Stimulated activated naive CD8-positive, alpha-beta T cell treated with anti-CD3 and anti-CD28 coated beads, Interleukin-15, amount 100 ng/mL, for 72 hours (primary cell): ENCODE measurements at regions not wholly inside any gene's neighbourhood (a gene's known extent, or its start where the extent isn't known, plus 50 kb on each side); places are given as distances from the start of the nearest gene placed in this dataset.

Source experiments
- ATAC-seq: fragments of 150-1000 bp; cut with Tn5 transposase; 2 replicates; pipeline ENCODE4 v1.10.0; 2021; ENCODE audit warnings: mild to moderate bottlenecking, moderate library complexity
- DNase-seq, 2 donors: peaks; one replicate each; pipeline ENCODE4 v3.0.0; 2021 to 2022
- H3K27ac Mint-ChIP-seq, 2 donors: one replicate each; pipeline ENCODE4 v1.8.0; 2022; ENCODE audit warnings: mild to moderate bottlenecking in 2 of 2, mixed read lengths in 2 of 2, moderate library complexity in 2 of 2
- H3K27me3 Mint-ChIP-seq: one replicate; pipeline ENCODE4 v1.8.0; 2022; ENCODE audit warnings: mixed read lengths
- H3K4me1 Mint-ChIP-seq: one replicate; pipeline ENCODE4 v1.8.0; 2022; ENCODE audit warnings: mild to moderate bottlenecking, mixed read lengths
- H3K4me3 Mint-ChIP-seq, 2 donors: one replicate each; pipeline ENCODE4 v1.8.0; 2022; ENCODE audit warnings: mild to moderate bottlenecking in 2 of 2, mixed read lengths in 2 of 2, moderate library complexity in 1 of 2
- H3K9me3 Mint-ChIP-seq, 2 donors: one replicate each; pipeline ENCODE4 v1.8.0; 2022; ENCODE audit warnings: mixed read lengths in 2 of 2

GRCh38 chr2:37459095-37459981 lies 114.9 kb downstream of the QPCT start:
- Mint-ChIP-seq H3K4me1 (peaks cover 39% of the 10 kb centered on the region), H3K27ac (peak overlapping the region in 1 of 2 donors; percentile 86), H3K9me3 (peaks cover 4 to 12% of the 10 kb centered on the region in 2 donors), H3K27me3 (no peaks in the 10 kb centered on the region), H3K4me3 (no peak overlapping the region)
- ATAC-seq: no peak
- no peak for DNase-seq

GRCh38 chr2:37460896-37461229 lies 116.4 kb downstream of the QPCT start:
- DNase-seq (no peak), ATAC-seq (no peak)
- Mint-ChIP-seq H3K27ac (no peak overlapping the region), H3K4me3 (no peak overlapping the region), H3K27me3 (no peaks in the 10 kb centered on the region), H3K9me3 (peaks cover 4 to 11% of the 10 kb centered on the region in 2 donors), H3K4me1 (peaks cover 28% of the 10 kb centered on the region)

GRCh38 chr2:37464067-37464466 lies 119.6 kb downstream of the QPCT start:
- Mint-ChIP-seq H3K27ac (no peak overlapping the region), H3K9me3 (no peaks in the 10 kb centered on the region), H3K27me3 (peaks cover 9% of the 10 kb centered on the region), H3K4me1 (peaks cover 13% of the 10 kb centered on the region), H3K4me3 (no peak overlapping the region)
- ATAC-seq (no peak), DNase-seq (no peak)

- Mint-ChIP-seq H3K27me3 (peaks cover 9% of the 10 kb centered on the region), H3K4me3 (no peak overlapping the region), H3K9me3 (no peaks in the 10 kb centered on the region), H3K27ac (no peak overlapping the region), H3K4me1 (no peaks in the 10 kb centered on the region)
- no peak for ATAC-seq
- DNase-seq: no peak
Observed at GRCh38 chr2:37466533-37467222, 122.2 kb downstream of the QPCT start.

- H3K27me3 Mint-ChIP-seq: peaks cover 9% of the 10 kb centered on the region
- ATAC-seq (no peak), DNase-seq (no peak)
- no peak overlapping the region for H3K4me3 Mint-ChIP-seq
- no peaks in the 10 kb centered on the region for H3K4me1 Mint-ChIP-seq
- H3K27ac Mint-ChIP-seq: no peak overlapping the region
- H3K9me3 Mint-ChIP-seq: no peaks in the 10 kb centered on the region
Observed at GRCh38 chr2:37468170-37468569, 123.7 kb downstream of the QPCT start.

GRCh38 chr2:37469126-37469525 lies 124.7 kb downstream of the QPCT start:
- peaks cover 9% of the 10 kb centered on the region for H3K27me3 Mint-ChIP-seq
- no peak overlapping the region for H3K27ac Mint-ChIP-seq
- no peak for DNase-seq
- H3K9me3 Mint-ChIP-seq: no peaks in the 10 kb centered on the region
- ATAC-seq: no peak
- H3K4me1 Mint-ChIP-seq: no peaks in the 10 kb centered on the region
- no peak overlapping the region for H3K4me3 Mint-ChIP-seq

- peaks cover 8% of the 10 kb centered on the region for H3K27me3 Mint-ChIP-seq
- H3K9me3 Mint-ChIP-seq: no peaks in the 10 kb centered on the region
- H3K27ac Mint-ChIP-seq: no peak overlapping the region
- H3K4me3 Mint-ChIP-seq: no peak overlapping the region
- DNase-seq: no peak
- no peak for ATAC-seq
- no peaks in the 10 kb centered on the region for H3K4me1 Mint-ChIP-seq
Observed at GRCh38 chr2:37471104-37471503, 126.7 kb downstream of the QPCT start.

GRCh38 chr2:37471994-37472393 lies 127.6 kb downstream of the QPCT start:
- ATAC-seq: no peak
- Mint-ChIP-seq H3K4me1 (no peaks in the 10 kb centered on the region), H3K27ac (no peak overlapping the region), H3K9me3 (no peaks in the 10 kb centered on the region), H3K4me3 (no peak overlapping the region), H3K27me3 (no peaks in the 10 kb centered on the region)
- DNase-seq: no peak

- ATAC-seq (no peak), DNase-seq (no peak)
- H3K9me3 Mint-ChIP-seq: no peaks in the 10 kb centered on the region
- H3K4me3 Mint-ChIP-seq: no peak overlapping the region
- H3K4me1 Mint-ChIP-seq: no peaks in the 10 kb centered on the region
- no peaks in the 10 kb centered on the region for H3K27me3 Mint-ChIP-seq
- H3K27ac Mint-ChIP-seq: no peak overlapping the region
Observed at GRCh38 chr2:37472959-37473358, 128.5 kb downstream of the QPCT start.

- ATAC-seq: no peak
- no peak for DNase-seq
- Mint-ChIP-seq H3K4me1 (no peaks in the 10 kb centered on the region), H3K4me3 (no peak overlapping the region), H3K9me3 (no peaks in the 10 kb centered on the region), H3K27ac (no peak overlapping the region), H3K27me3 (no peaks in the 10 kb centered on the region)
Observed at GRCh38 chr2:37476411-37476810, 132.0 kb downstream of the QPCT start.

GRCh38 chr2:37477921-37478320 lies 133.5 kb downstream of the QPCT start:
- Mint-ChIP-seq H3K4me3 (no peak overlapping the region), H3K9me3 (no peaks in the 10 kb centered on the region), H3K27me3 (no peaks in the 10 kb centered on the region), H3K27ac (no peak overlapping the region), H3K4me1 (no peaks in the 10 kb centered on the region)
- DNase-seq: no peak
- ATAC-seq: no peak

GRCh38 chr2:37481244-37481643 lies 136.8 kb downstream of the QPCT start:
- DNase-seq: no peak
- no peak for ATAC-seq
- H3K4me1 Mint-ChIP-seq: no peaks in the 10 kb centered on the region
- no peak overlapping the region for H3K27ac Mint-ChIP-seq
- H3K9me3 Mint-ChIP-seq: no peaks in the 10 kb centered on the region
- H3K4me3 Mint-ChIP-seq: no peak overlapping the region
- H3K27me3 Mint-ChIP-seq: no peaks in the 10 kb centered on the region

GRCh38 chr2:37489041-37489456 lies 144.6 kb downstream of the QPCT start:
- H3K9me3 Mint-ChIP-seq: peaks cover 0 to 4% of the 10 kb centered on the region in 2 donors
- DNase-seq: no peak

GRCh38 chr2:37489536-37489935 lies 145.1 kb downstream of the QPCT start:
- Mint-ChIP-seq H3K27me3 (no peaks in the 10 kb centered on the region), H3K9me3 (peaks cover 0 to 4% of the 10 kb centered on the region in 2 donors), H3K27ac (no peak overlapping the region), H3K4me3 (no peak overlapping the region), H3K4me1 (no peaks in the 10 kb centered on the region)
- DNase-seq (no peak), ATAC-seq (no peak)

More at GRCh38 chr2:37489041-37489456, 144.6 kb downstream of the QPCT start:
- no peaks in the 10 kb centered on the region for H3K27me3 Mint-ChIP-seq
- no peak for ATAC-seq
- H3K4me1 Mint-ChIP-seq: no peaks in the 10 kb centered on the region
- no peak overlapping the region for H3K4me3 Mint-ChIP-seq
- no peak overlapping the region for H3K27ac Mint-ChIP-seq

- DNase-seq (no peak), ATAC-seq (no peak)
- no peaks in the 10 kb centered on the region for H3K27me3 Mint-ChIP-seq
- no peak overlapping the region for H3K4me3 Mint-ChIP-seq
- H3K9me3 Mint-ChIP-seq: peaks cover 15 to 17% of the 10 kb centered on the region in 2 donors
- no peak overlapping the region for H3K27ac Mint-ChIP-seq
- H3K4me1 Mint-ChIP-seq: no peaks in the 10 kb centered on the region
Observed at GRCh38 chr2:37493425-37493824, 149.0 kb downstream of the QPCT start.

GRCh38 chr2:37499113-37499512 lies 154.7 kb downstream of the QPCT start:
- ATAC-seq (no peak), DNase-seq (no peak)
- H3K27ac Mint-ChIP-seq: no peak overlapping the region
- no peak overlapping the region for H3K4me3 Mint-ChIP-seq
- H3K27me3 Mint-ChIP-seq: peaks cover 8% of the 10 kb centered on the region
- H3K9me3 Mint-ChIP-seq: peaks cover 13 to 15% of the 10 kb centered on the region in 2 donors
- H3K4me1 Mint-ChIP-seq: no peaks in the 10 kb centered on the region
